ENCODE measurements at regions not wholly inside any gene's neighbourhood (a gene's known extent, or its start where the extent isn't known, plus 50 kb on each side); places are given as distances from the start of the nearest gene placed in this dataset.
"Not testable (repeated sequence)": the region's sequence is repeated elsewhere in the genome, so short reads cannot be mapped to it uniquely, and the experiment has no call there.

DNA sequence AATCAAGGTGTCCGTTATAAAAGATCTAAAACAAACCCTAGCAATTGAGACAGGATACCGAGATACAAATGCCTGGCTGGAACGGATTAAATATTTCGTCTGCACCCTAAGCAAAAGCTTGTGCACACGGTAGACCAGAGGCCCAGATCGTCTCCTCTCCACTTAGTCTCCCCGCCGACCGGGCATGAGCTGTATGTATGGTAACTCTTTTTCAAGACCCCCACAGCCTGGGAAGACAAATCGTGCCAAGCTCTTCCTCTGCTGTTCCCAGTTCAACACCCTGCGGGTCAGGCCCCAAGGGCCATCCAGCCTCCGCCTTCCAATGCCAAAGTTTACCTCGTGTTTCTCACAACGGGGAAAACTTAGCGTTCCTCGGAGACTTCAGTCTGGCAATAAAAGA, 285.7 kb upstream of the GALNT17 start:
- DNase-seq (ENCODE audit: low spot score), result no peak

DNA sequence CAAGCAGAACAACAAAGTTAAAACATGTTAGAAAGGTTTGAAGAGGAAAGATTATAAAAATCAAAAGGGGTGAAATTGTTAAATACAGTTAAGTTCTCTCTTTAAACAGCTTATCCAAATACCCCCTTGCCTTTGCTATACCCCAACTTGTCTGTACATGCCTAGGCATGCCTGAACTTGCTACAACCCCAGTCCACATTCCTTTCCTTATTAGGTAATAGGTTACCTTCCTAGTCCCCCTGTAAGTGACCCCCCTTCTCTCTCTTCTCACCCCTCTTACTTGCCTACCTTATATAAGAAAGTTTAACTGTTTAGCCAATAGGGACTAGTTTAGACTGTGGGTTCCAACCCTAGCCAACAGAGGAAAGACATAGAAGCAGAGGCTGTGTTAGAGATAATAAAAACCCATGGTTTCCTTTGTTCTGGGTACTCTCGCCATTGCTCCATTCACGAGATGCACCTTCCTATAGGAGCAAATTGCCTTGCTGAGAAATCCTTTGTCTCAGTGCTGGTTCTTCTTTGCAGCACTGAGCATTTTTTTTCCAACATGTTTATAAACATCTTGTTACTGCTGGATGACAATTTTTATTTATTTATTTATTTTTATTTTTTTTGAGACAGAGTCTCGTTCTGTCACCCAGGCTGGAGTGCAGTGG, 282.2 kb upstream of the GALNT17 start:
- no peak for DNase-seq (ENCODE audit: low spot score)

DNA sequence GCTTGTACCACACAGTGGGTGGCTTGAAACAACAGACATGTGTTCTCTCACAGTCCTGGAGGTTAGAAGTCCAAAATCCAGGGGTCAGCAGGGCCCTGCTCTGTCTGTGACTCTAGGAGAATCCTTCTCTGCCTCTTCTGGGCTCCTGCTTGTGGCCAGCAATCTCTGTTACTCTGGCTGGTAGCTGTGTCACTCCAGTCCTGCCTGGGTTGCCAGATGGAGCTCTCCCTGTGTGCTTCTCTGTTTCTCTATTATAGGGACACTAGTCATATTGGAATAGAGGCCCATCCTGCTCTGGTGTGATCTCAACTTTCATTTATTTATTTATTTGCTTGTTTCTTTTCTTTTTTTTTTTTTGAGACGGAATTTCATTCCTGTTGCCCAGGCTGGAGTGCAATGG, 276.6 kb upstream of the GALNT17 start:
- DNase-seq (ENCODE audit: low spot score), result no peak

DNA sequence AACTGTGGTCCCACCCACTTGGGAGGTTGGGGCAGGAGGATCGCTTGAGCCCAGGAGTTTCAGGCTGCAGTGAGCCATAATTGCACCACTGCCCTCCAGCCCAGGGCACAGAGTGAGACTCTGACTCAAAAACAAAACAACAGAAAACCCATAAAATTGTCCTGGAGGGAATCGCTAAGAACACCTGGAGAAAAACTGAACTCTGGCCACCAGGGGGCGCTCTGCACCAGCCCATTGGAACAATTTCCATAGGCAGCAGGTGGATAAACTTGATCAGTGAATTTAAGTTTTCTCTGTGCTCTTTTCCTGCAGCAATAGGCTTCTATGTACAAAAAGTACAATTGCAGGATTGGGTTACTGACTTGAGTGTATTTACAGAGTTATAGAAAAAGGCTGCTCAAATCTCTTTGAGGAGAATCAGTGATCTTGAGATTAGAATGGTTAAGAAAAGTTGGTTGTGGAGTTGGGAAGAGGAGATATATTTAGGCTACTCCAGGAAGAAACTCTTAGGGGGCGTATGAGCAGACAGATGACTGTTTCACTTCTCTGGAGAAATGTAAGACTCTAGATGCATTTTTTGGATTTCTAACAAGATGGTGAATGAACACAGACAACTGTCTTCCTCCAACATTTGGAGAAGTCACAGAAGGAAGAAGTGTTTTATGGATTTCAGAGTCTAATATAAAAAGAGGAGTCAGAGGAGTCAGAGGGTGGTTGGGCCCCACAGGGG, 274.9 kb upstream of the GALNT17 start:
- peak; percentile 90 for DNase-seq (ENCODE audit: low spot score)

DNA sequence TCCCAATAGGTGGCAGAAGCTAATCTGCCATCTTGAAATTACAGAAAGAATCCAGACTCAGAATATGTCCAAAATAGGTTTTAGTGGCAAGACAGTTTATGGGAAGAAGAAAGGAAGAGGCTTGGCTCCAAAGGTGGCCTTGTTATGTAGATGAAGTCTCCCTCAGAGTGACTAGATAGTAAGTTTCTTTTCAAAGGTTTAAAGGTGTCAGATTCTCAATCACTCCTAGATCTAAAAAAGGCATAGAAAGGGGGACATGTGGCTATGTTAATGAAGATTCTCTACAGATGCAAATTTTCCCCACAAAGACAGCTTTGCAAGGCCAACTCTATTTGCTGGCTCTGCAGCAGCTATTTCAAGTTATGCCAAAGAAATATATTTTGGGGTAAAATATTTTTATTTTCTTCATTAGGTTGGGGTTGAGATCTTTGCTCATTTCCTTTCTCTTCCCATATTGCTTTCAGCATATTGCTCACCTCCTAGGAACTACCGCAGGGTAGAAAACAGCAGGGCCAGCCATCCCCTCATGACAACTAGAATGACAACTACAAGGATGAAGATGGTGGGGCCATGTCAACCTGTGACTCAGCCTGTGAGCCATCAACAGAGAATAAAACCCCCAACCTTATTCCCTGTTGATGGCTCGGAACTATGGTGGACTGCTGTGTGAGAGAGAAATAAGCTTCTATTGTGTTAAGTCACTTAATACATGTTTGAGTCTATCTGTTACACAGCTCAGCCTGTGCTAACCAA, 274.0 kb upstream of the GALNT17 start:
- no peak for DNase-seq (ENCODE audit: low spot score)

DNA sequence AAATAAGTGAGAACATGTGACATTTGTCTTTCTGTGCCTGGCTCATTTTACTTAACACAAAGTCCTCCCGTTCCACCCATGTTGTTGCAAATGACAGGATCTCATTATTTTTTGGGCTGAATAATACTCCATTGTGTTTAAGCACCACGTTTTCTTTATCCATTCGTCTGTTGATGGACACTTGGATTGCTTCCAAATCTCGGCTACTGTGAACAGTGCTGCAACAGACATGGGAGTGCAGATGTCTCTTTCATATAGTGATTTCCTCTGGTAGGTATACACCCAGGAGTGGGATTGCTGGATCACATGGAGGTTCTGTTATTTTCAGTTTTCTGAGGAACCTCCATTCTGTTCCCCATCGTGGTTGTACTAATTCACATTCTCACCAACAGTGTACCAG, 264.4 kb upstream of the GALNT17 start:
- no peak for DNase-seq (ENCODE audit: low spot score)

DNA sequence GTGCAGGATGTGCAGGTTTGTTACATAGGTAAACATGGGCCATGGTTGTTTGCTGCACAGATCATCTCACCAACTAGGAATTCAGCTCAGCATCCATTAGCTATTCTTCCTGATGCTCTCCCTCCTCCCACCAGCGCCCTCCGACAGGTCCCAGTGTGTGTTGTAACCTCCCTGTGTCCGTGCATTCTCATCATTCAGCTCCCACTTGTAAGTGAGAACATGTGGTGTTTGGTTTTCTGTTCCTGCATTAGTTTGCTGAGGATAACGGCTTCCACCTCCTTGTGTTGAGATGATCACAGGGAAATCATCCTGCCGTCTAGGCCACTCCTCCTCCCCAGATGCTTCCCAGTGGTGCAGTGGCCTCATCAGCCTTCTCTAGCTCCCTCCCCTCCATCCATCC, 261.6 kb upstream of the GALNT17 start:
- DNase-seq (ENCODE audit: low spot score), result no peak

DNA sequence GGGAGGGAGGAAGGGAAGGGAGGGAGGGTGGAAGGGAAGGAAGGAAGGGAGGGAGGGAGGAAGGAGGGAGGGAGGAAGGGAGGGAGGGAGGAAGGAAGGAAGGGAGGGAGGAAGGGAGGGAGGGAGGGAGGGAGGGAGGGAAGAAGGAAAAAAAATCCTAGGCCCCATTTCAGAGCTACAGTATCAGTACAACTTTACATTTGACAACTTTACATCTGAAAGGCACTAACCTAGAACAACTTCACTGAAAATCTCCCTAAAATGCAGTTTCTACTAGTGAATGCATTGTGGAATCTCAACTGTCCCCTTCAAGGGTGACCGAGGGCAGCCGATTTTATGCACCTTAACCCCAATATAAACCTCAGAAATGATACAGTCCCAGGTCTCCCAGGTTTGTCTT, 259.8 kb upstream of the GALNT17 start:
- no peak for DNase-seq (ENCODE audit: low spot score)

DNA sequence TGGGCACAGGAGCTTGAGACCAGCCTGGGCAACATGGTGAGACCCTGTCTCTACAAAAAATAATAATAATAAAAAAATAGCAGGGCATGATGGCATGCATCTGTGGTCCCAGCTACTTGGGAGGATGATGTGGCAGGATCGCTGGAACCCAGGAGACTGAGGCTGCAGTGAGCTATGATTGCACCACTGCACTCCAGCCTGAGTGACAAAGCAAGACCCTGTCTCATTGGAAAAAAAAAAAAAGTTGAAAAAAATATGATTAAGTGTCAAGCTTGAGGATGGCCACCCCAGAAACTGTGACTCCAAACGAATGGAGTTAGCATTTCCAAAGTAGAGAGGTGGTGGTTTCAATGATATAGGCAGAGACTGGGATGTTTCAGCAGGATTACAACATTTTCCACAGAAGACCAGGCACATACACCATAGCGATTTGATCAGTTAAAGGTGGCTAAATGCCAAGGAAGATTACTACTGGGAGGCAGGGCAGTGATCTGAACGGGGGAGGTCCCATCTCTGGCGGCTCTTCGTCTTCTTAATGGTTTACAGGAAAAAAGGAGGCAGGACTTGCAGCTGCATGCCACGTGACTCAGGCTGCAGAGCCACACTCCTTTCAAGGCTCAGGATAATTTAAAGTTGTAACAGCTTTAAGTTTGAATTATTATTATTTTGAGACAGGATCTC, 250.6 kb upstream of the GALNT17 start:
- DNase-seq (ENCODE audit: low spot score), result no peak

DNA sequence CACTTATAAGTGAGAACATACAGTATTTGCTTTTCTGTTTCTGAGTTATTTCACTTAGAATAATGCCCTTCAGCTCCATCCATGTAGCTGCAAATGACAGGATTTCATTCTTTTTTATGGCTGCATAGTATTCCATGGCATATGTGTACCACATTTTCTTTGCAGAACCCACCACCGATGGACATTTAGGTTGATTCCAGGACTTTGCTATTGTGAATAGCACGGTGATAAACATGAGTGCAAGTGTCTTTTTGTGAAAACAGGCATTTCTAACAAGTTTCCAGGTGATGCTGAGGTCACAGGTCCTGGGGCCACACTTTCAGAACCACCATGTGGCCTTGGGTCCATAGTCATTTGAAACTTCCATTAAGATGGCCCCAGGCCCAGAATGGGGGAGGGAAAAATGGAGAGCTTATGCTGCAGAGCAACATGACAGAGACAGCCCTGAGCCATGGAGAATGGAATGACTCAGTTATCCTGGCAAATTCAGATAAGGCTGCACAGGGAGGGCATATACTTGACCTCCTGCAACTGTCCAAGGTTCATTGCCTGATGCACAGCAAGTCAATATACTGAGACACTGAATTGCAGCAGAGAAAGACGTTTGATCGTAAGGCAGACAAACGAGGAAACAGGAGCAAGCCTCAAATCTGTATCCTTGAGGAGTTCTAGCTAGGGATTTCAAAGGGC, 248.0 kb upstream of the GALNT17 start:
- no peak for DNase-seq (ENCODE audit: low spot score)

DNA sequence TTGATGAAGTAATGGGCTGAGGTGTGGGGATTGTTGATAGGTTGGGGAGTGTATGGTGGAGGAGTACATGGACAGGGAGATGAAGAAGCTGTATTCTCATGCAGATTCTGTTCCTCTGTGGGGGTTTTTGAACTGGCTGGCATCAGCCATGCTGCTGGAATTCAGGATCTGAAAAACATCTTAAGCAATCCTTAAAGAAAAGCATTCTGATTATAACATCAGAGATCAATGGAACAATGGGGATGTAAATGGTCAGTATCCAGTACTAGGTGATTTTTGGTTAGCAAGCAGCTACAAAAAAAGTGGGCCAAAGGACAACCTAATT, 247.5 kb upstream of the GALNT17 start:
- DNase-seq (ENCODE audit: low spot score), result no peak

DNA sequence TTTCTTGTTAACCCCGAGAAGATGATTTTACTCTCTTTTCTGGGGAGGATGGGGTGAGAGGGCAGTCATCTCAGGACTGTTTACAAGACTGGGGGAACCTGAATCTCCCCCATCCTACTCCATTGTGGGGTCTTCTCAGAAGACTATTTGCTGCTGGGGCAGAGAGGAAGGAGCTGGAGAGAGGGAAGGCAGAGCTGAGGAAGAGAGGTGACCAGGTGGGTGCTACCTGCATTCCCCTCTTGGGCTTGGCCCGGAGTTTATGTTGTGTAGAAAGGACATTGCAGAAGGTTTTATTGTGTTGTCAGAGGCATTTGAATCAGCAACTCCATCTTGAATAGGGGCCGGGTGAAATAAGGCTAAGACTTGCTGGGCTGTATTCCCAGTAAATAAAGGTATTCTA, 247.1 kb upstream of the GALNT17 start:
- DNase-seq (ENCODE audit: low spot score), result no peak

DNA sequence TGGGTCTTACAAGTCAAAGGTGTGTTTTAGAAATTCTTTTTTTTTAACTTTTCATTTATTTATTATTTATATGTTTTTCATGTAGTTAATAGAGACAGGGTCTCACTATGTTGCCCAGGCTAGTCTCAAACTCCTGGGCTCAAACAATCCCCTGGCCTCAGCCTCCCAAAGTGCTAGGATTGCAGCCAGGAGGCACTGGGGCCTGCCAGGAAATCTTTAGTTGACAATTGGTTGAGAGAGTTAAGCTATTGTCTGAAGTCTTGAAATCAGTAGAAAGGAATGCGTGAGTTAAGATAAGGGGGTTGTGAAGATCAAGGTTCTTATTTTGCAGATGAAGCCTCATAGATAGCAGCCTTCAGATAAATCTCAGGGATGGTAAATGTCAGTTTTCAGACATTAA, 245.4 kb upstream of the GALNT17 start:
- no peak for DNase-seq (ENCODE audit: low spot score)

DNA sequence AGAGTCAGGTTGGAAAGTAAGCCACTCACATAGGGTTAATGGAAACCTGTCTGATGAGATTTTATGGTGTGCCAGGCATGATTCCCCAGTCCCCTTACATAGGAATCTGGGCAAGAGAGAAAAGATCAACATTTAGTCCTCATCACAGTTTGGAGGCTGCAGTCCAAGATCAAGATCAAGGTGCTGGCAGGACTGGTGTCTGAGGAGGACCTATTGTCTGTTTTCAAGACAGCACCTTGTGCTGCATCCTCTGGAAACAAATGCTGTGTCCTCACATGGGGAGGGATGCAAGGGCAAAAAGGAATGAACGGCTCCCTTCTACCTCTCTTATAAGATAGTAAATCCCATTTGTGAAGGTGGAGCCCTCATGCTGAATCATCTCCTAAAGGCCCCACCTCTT, 244.8 kb upstream of the GALNT17 start:
- no peak for DNase-seq (ENCODE audit: low spot score)

DNA sequence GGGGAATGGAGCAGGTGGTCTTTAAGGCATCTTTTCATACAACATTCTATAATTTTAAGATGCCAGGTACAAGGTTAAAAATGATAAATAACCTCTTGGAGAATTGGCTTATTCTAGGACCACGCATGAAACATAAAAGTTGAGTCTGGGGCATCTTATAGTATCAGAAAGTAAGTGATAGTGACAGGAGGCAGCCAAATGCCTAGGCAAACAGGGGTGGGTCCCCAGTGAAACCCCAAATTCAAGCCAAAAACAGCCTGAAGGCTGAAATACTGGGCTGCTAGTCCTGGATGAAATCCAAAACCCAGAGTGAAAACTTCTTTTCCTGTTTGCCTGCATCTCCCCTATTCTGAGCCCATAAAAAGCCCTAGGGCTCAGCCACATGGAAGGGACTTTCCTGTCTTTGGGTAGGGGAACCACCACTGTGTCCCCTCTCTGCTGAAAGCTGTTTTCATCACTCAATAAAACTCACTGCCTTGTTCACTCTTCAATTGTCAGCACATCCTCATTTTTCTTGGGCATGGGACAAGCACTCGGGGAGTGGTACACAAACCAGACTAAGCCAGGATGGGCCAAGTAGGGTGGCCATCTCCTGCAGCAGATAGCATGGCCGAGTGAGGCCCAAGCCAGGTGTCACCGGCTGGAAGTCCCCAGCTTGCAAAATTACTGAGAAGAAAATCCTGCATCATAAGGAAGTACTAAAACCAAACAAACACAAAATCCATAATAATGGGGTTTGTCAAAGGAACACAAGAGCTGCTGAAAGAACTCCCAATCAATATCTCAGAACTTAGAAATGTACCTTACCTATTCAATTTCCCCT, 241.6 kb upstream of the GALNT17 start:
- no peak for DNase-seq (ENCODE audit: low spot score)

DNA sequence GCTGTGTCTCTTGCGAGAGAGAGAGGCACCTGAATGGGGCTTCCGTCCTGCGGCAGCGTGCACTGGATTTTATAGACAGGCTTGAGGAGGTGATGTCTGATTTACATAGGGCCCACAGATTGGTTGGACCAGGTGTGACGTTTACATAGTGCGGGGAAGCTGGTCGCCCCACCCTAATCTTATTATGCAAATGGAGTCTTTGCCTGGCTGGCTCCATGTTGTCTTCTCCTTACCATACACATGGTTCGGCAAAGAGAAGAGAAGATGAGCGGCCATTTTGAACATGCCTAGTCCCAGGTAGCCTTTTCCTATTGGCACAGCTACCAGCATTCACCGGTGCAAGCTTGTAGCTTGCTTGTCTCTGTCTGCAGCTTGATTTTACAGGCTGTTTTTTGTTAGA, 238.5 kb upstream of the GALNT17 start:
- no peak for DNase-seq (ENCODE audit: low spot score)

DNA sequence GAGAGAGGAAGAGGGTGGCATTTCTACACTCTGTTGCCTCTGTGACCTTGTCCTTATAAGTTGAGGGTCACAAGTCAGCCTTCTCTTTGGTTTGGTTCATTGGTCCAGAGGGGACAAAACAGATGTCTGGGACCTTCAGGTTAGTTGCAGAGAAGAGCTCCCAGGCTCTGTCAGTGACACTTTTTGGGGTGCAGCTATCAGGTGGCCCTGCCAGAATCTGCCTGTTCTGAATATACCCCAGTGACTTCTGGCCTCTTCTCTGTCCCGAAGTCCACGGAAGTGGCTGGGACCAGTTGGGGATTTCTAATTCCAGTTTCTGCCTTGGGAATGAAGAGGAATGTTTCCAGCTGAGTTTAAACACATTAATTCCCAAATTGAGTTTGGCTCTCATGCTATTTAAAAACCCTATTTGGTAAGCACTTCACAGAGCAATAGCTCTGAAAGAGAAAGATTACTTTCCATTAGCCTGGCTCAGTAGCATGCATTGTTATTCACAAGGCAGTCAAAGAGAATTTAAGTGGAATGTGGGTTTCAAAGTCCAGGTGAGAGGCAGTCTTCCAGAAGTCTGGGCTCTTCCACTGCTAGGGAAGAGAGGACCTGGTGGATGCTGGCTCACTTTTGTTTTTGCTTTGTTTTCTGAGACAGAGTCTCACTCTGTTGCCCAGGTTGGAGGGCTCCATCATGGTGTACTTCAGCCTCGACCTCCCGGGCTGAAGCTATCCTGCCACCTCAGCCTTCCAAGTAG, 237.8 kb upstream of the GALNT17 start:
- no peak for DNase-seq (ENCODE audit: low spot score)

DNA sequence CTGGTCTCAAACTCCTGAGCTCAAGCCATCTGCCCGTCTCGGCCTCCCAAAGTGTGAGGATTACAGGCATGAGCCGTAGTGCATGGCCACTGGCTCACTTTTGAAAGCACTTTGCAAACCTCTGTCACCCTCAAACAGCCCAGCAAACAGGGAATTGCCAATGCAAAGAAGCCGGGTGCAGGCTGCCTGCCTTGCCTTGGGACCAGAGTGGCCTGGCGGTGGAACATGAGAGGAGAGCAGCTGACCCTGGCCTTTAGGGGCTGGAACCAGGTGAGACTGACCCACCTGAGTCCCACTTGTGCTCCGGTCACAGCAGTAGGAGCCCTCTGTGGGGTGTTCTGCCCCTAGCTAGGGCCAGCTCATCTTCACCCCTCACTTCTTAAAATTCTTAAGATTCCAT, 237.1 kb upstream of the GALNT17 start:
- no peak for DNase-seq (ENCODE audit: low spot score)

DNA sequence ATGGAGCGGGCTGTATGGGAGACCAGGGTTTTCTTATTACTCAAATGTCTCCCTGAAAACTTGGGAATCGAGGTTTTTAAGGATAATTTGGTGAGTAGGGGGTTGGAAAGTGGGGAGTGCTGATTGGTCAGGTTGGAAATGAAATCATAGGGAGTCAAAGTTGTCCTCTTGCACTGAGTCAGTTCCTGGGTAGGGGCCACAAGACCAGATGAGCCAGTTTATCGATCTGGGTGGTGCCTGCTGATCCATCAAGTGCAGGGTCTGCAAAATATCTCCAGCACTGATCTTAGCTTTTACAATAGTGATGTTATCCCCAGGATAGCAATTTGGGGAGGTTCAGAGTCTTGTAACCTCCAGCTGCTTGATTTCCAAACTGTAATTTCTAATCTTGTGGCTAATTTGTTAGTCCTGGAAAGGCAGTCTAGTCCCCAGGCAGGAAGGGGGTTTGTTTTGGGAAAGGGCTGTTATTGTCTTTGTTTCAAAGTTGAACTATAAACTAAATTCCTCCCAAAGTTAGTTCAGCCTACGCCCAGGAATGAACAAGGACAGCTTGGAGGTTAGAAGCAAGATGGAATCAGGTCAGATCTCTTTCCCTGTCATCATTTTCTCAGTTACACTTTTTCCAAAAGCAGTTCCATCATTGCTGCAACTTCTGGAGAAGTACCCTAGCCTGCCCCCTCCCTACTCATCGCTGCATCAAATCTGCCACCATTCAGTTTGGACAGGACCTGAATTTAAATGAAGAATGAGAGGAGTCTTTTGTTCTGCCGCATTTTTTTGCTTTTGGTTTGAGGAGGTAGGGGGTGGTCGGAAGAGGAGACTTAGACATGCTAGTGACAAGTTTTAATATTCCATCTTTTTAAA, 236.4 kb upstream of the GALNT17 start:
- not testable (repeated sequence) for DNase-seq (ENCODE audit: low spot score)

Measured in HT-29 (cell line).